ENCODE measurements at regions not wholly inside any gene's neighbourhood (a gene's known extent, or its start where the extent isn't known, plus 50 kb on each side); places are given as distances from the start of the nearest gene placed in this dataset.

GRCh38 chr21:31564439-31564838 is 95.1 kb upstream of the SOD1 start:
- DNase-seq, result no peak

- DNase-seq, result no peak
Measured at GRCh38 chr21:31560479-31560878, 99.0 kb upstream of the SOD1 start.

- DNase-seq, result peak; percentile 93
Measured at GRCh38 chr21:31559368-31560119, 99.9 kb upstream of the SOD1 start.

- peak; percentile 91 for DNase-seq
Measured at GRCh38 chr21:31558962-31559367, 100.5 kb upstream of the SOD1 start.

- peak; percentile 37 for DNase-seq
Measured at GRCh38 chr21:31558189-31558961, 101.1 kb upstream of the SOD1 start.

- peak; percentile 37 for DNase-seq
Measured at GRCh38 chr21:31557421-31558188, 101.9 kb upstream of the SOD1 start.

GRCh38 chr21:31556662-31557061 is 102.8 kb upstream of the SOD1 start:
- DNase-seq, result no peak

GRCh38 chr21:31555741-31556191 is 103.7 kb upstream of the SOD1 start:
- DNase-seq, result no peak

- peak; percentile 34 for DNase-seq
Measured at GRCh38 chr21:31554511-31555022, 104.9 kb upstream of the SOD1 start.

- no peak for DNase-seq
Measured at GRCh38 chr21:31553926-31554325, 105.6 kb upstream of the SOD1 start.

- DNase-seq, result no peak
Measured at GRCh38 chr21:31553461-31553860, 106.0 kb upstream of the SOD1 start.

GRCh38 chr21:31552826-31553225 is 106.7 kb upstream of the SOD1 start:
- no peak for DNase-seq

GRCh38 chr21:31550070-31550469 is 109.4 kb upstream of the SOD1 start:
- DNase-seq, result no peak

GRCh38 chr21:31548688-31549087 is 110.8 kb upstream of the SOD1 start:
- DNase-seq, result no peak

GRCh38 chr21:31546443-31547170 is 112.9 kb upstream of the SOD1 start:
- DNase-seq, result no peak

GRCh38 chr21:31545036-31545435 is 114.5 kb upstream of the SOD1 start:
- no peak for DNase-seq

GRCh38 chr21:31543191-31543590 is 116.3 kb upstream of the SOD1 start:
- DNase-seq, result no peak

- no peak for DNase-seq
Measured at GRCh38 chr21:31538816-31539215, 120.7 kb upstream of the SOD1 start.

GRCh38 chr21:31537872-31538576 is 121.5 kb upstream of the SOD1 start:
- no peak for DNase-seq

- DNase-seq, result no peak
Measured at GRCh38 chr21:31536138-31536537, 123.4 kb upstream of the SOD1 start.

GRCh38 chr21:31531967-31532366 is 127.5 kb upstream of the SOD1 start:
- DNase-seq, result no peak

Measured in activated CD4-positive, CD25-positive, alpha-beta regulatory T cell treated with anti-CD3 and anti-CD28 coated beads, Interleukin-2, amount 50 U/mL, for 72 hours (primary cell).